Natural killer cell (primary cell): ENCODE measurements at regions not wholly inside any gene's neighbourhood (a gene's known extent, or its start where the extent isn't known, plus 50 kb on each side); places are given as distances from the start of the nearest gene placed in this dataset.

Experiments used
- ATAC-seq, 3 donors: fragments of 150-1000 bp in 2 of 3; fragments of 200-7000 bp in 1 of 3; cut with Tn5 transposase; 1 replicate in 1 of 3; 2 replicates in 2 of 3; pipeline ENCODE4 v1.10.0; 2021; ENCODE audit warnings: mild to moderate bottlenecking in 2 of 3, moderate library complexity in 2 of 3
- DNase-seq, 2 donors: peaks; one replicate each; pipeline versions ENCODE4 v3.0.0 to v3.0.0-alpha.2; 2013 to 2021; ENCODE audit warnings: mixed read lengths in 1 of 2
- H3K27ac ChIP-seq: one replicate; pipeline ENCODE4 v1.5.1; 2013; ENCODE audit warnings: mild to moderate bottlenecking, low read length
- H3K27me3 ChIP-seq: one replicate; pipeline ENCODE4 v1.6.1; 2013; ENCODE audit warnings: low read length; ENCODE audit not compliant: control insufficient read depth, insufficient read depth
- H3K36me3 ChIP-seq: one replicate; pipeline ENCODE4 v1.6.1; 2013; ENCODE audit warnings: low read length; ENCODE audit not compliant: control insufficient read depth, insufficient read depth
- H3K4me1 ChIP-seq: one replicate; pipeline ENCODE4 v1.6.1; 2013; ENCODE audit warnings: low read length; ENCODE audit not compliant: control insufficient read depth, insufficient read depth
- H3K4me3 ChIP-seq: one replicate; pipeline ENCODE4 v1.5.1; 2013; ENCODE audit warnings: low read length
- H3K9me3 ChIP-seq: one replicate; pipeline ENCODE4 v1.6.1; 2013; ENCODE audit warnings: low read length; ENCODE audit not compliant: control insufficient read depth, insufficient read depth
- H3K27ac Mint-ChIP-seq, 2 donors: one replicate each; pipeline ENCODE4 v1.8.0; 2022; ENCODE audit warnings: mild to moderate bottlenecking in 2 of 2, mixed read lengths in 2 of 2, moderate library complexity in 1 of 2
- H3K27me3 Mint-ChIP-seq, 2 donors: one replicate each; pipeline ENCODE4 v1.8.0; 2022; ENCODE audit warnings: low read depth in 2 of 2, mixed read lengths in 2 of 2
- H3K36me3 Mint-ChIP-seq: one replicate; pipeline ENCODE4 v1.8.0; 2022; ENCODE audit warnings: mixed read lengths
- H3K4me1 Mint-ChIP-seq, 2 donors: one replicate each; pipeline ENCODE4 v1.8.0; 2022; ENCODE audit warnings: mixed read lengths in 2 of 2
- H3K4me3 Mint-ChIP-seq: one replicate; pipeline ENCODE4 v1.8.0; 2022; ENCODE audit warnings: mild to moderate bottlenecking, moderate library complexity, mixed read lengths
- H3K9me3 Mint-ChIP-seq, 2 donors: one replicate each; pipeline ENCODE4 v1.8.0; 2022; ENCODE audit warnings: mixed read lengths in 2 of 2
- CTCF ChIP-seq: fragments of 200-600 bp; IDR thresholded peaks from one replicate; pipeline ENCODE4 v1.8.0; 2022; ENCODE audit warnings: antibody characterized with exemption
- WGBS: methylation state at CpG from one replicate; pipeline ENCODE4 v1.1.7; 2013; ENCODE audit warnings: missing lambda C conversion rate; ENCODE audit not compliant: insufficient coverage; 5-methylcytosine and 5-hydroxymethylcytosine counted together
- intact Hi-C: fragments of 100-400 bp; cut with micrococcal nuclease; formaldehyde crosslinking; loops from one replicate; pipeline ENCODE4 v1.14.2; 2022

GRCh38 chr12:93085383-93086287, 156.5 kb upstream of the EEA1 start:
- Histone ChIP-seq H3K27me3 (no peaks in the 10 kb centered on the region), H3K36me3 (no peaks in the 10 kb centered on the region), H3K9me3 (no peaks in the 10 kb centered on the region), H3K4me1 (no peaks in the 10 kb centered on the region), H3K27ac (no peak overlapping the region), H3K4me3 (no peak overlapping the region)
- Mint-ChIP-seq H3K4me3 (no peak overlapping the region), H3K4me1 (no peaks in the 10 kb centered on the region), H3K27me3 (no peaks in the 10 kb centered on the region), H3K27ac (no peak overlapping the region), H3K36me3 (no peaks in the 10 kb centered on the region), H3K9me3 (no peaks in the 10 kb centered on the region)
- DNase-seq (no peak), ATAC-seq (no peak)
- intact Hi-C loops, result no loop called here
- TF ChIP-seq CTCF, result no peak
- WGBS, result 95% methylated on average over 4 of the region's 4 CpGs

GRCh38 chr12:93086288-93086727, 157.2 kb upstream of the EEA1 start:
- no peak for TF ChIP-seq CTCF
- no peaks in the 10 kb centered on the region for H3K9me3 ChIP-seq
- no peak overlapping the region for H3K4me3 ChIP-seq
- no peaks in the 10 kb centered on the region for H3K27me3 ChIP-seq
- H3K36me3 ChIP-seq, result no peaks in the 10 kb centered on the region
- intact Hi-C loops, result no loop called here
- Mint-ChIP-seq H3K9me3 (no peaks in the 10 kb centered on the region), H3K4me3 (no peak overlapping the region), H3K36me3 (no peaks in the 10 kb centered on the region), H3K27me3 (no peaks in the 10 kb centered on the region), H3K4me1 (no peaks in the 10 kb centered on the region), H3K27ac (no peak overlapping the region)
- WGBS, result 100% methylated on average over 3 of the region's 3 CpGs
- H3K4me1 ChIP-seq, result no peaks in the 10 kb centered on the region
- ATAC-seq (no peak), DNase-seq (no peak)
- H3K27ac ChIP-seq, result no peak overlapping the region

- no peaks in the 10 kb centered on the region for H3K4me1 Mint-ChIP-seq
- H3K9me3 Mint-ChIP-seq, result no peaks in the 10 kb centered on the region
- H3K4me3 Mint-ChIP-seq, result no peak overlapping the region
- DNase-seq, result no peak
- WGBS, result 63% methylated on average over 3 of the region's 6 CpGs
- no peaks in the 10 kb centered on the region for H3K27me3 ChIP-seq
- no peaks in the 10 kb centered on the region for H3K4me1 ChIP-seq
- intact Hi-C loops, result no loop called here
- no peak overlapping the region for H3K27ac Mint-ChIP-seq
- H3K27me3 Mint-ChIP-seq, result no peaks in the 10 kb centered on the region
- H3K36me3 ChIP-seq, result no peaks in the 10 kb centered on the region
- no peak overlapping the region for H3K4me3 ChIP-seq
- ATAC-seq, result no peak
- no peak for TF ChIP-seq CTCF
- no peak overlapping the region for H3K27ac ChIP-seq
- H3K36me3 Mint-ChIP-seq, result no peaks in the 10 kb centered on the region
- H3K9me3 ChIP-seq, result no peaks in the 10 kb centered on the region
Observed at GRCh38 chr12:93087840-93088610, 158.9 kb upstream of the EEA1 start.
